ENCODE measurements at regions not wholly inside any gene's neighbourhood (a gene's known extent, or its start where the extent isn't known, plus 50 kb on each side); places are given as distances from the start of the nearest gene placed in this dataset.

GRCh38 chr5:110012145-110012544, 322.4 kb downstream of the MAN2A1 start:
- DNase-seq = no peak
- CTCF ChIA-PET = interaction anchor here (1.1 kb wide), 1 partner anchor 155 kb away, joined by 3 read pairs; no protein-coding TSS in a partner anchor
- Mint-ChIP-seq H3K27ac (no peak overlapping the region), H3K36me3 (ENCODE audit: low read depth) (peaks cover 2% of the 10 kb centered on the region), H3K4me3 (no peak overlapping the region), H3K9me3 (ENCODE audit: low read depth) (peaks cover 5% of the 10 kb centered on the region), H3K27me3 (peaks cover 2% of the 10 kb centered on the region), H3K4me1 (no peaks in the 10 kb centered on the region)
- POLR2A ChIA-PET = no interaction called here
- intact Hi-C loops (cut with DNase I, micrococcal nuclease) = no loop called here
- ATAC-seq = no peak

- no peak overlapping the region for H3K4me3 Mint-ChIP-seq
- H3K9me3 Mint-ChIP-seq (ENCODE audit: low read depth) = peaks cover 5% of the 10 kb centered on the region
- POLR2A ChIA-PET = no interaction called here
- no peak overlapping the region for H3K27ac Mint-ChIP-seq
- H3K27me3 Mint-ChIP-seq = peaks cover 2% of the 10 kb centered on the region
- no peak for DNase-seq
- H3K4me1 Mint-ChIP-seq = no peaks in the 10 kb centered on the region
- peaks cover 2% of the 10 kb centered on the region for H3K36me3 Mint-ChIP-seq (ENCODE audit: low read depth)
- intact Hi-C loops (cut with DNase I, micrococcal nuclease) = no loop called here
- ATAC-seq = no peak
- CTCF ChIA-PET = no interaction called here
Observed at GRCh38 chr5:110013017-110013416, 323.3 kb downstream of the MAN2A1 start.

- POLR2A ChIA-PET = no interaction called here
- DNase-seq = no peak
- no peaks in the 10 kb centered on the region for H3K4me1 Mint-ChIP-seq
- H3K27ac Mint-ChIP-seq = no peak overlapping the region
- CTCF ChIA-PET = no interaction called here
- H3K27me3 Mint-ChIP-seq = peaks cover 2% of the 10 kb centered on the region
- H3K36me3 Mint-ChIP-seq (ENCODE audit: low read depth) = peaks cover 2% of the 10 kb centered on the region
- no peak for ATAC-seq
- peaks cover 5% of the 10 kb centered on the region for H3K9me3 Mint-ChIP-seq (ENCODE audit: low read depth)
- H3K4me3 Mint-ChIP-seq = no peak overlapping the region
- intact Hi-C loops (cut with DNase I, micrococcal nuclease) = no loop called here
Observed at GRCh38 chr5:110017854-110018253, 328.1 kb downstream of the MAN2A1 start.

- H3K27ac Mint-ChIP-seq = no peak overlapping the region
- peaks cover 1% of the 10 kb centered on the region for H3K9me3 Mint-ChIP-seq (ENCODE audit: low read depth)
- DNase-seq (no peak), ATAC-seq (no peak)
- H3K4me1 Mint-ChIP-seq = no peaks in the 10 kb centered on the region
- H3K36me3 Mint-ChIP-seq (ENCODE audit: low read depth) = no peaks in the 10 kb centered on the region
- H3K27me3 Mint-ChIP-seq = no peaks in the 10 kb centered on the region
- intact Hi-C loops (cut with DNase I, micrococcal nuclease) = no loop called here
- ChIA-PET POLR2A (no interaction called here), CTCF (no interaction called here)
- H3K4me3 Mint-ChIP-seq = no peak overlapping the region
Observed at GRCh38 chr5:110018509-110018908, 328.8 kb downstream of the MAN2A1 start.

- no peak overlapping the region for H3K27ac Mint-ChIP-seq
- no peaks in the 10 kb centered on the region for H3K36me3 Mint-ChIP-seq (ENCODE audit: low read depth)
- H3K9me3 Mint-ChIP-seq (ENCODE audit: low read depth) = peaks cover 1% of the 10 kb centered on the region
- DNase-seq (no peak), ATAC-seq (no peak)
- ChIA-PET CTCF (no interaction called here), POLR2A (no interaction called here)
- intact Hi-C loops (cut with DNase I, micrococcal nuclease) = no loop called here
- no peaks in the 10 kb centered on the region for H3K27me3 Mint-ChIP-seq
- no peak overlapping the region for H3K4me3 Mint-ChIP-seq
- no peaks in the 10 kb centered on the region for H3K4me1 Mint-ChIP-seq
Observed at GRCh38 chr5:110019119-110019518, 329.4 kb downstream of the MAN2A1 start.

GRCh38 chr5:110019780-110020179, 330.1 kb downstream of the MAN2A1 start:
- POLR2A ChIA-PET = no interaction called here
- intact Hi-C loops (cut with DNase I, micrococcal nuclease) = no loop called here
- CTCF ChIA-PET = no interaction called here

GRCh38 chr5:110021251-110021650, 331.5 kb downstream of the MAN2A1 start:
- ChIA-PET POLR2A (no interaction called here), CTCF (no interaction called here)
- DNase-seq (no peak), ATAC-seq (no peak)
- H3K4me1 Mint-ChIP-seq = no peaks in the 10 kb centered on the region
- no peak overlapping the region for H3K27ac Mint-ChIP-seq
- no peaks in the 10 kb centered on the region for H3K27me3 Mint-ChIP-seq
- H3K9me3 Mint-ChIP-seq (ENCODE audit: low read depth) = peaks cover 1% of the 10 kb centered on the region
- H3K4me3 Mint-ChIP-seq = no peak overlapping the region
- intact Hi-C loops (cut with DNase I, micrococcal nuclease) = no loop called here
- H3K36me3 Mint-ChIP-seq (ENCODE audit: low read depth) = no peaks in the 10 kb centered on the region

More at GRCh38 chr5:110019780-110020179, 330.1 kb downstream of the MAN2A1 start:
- no peak for ATAC-seq
- no peaks in the 10 kb centered on the region for H3K4me1 Mint-ChIP-seq
- no peaks in the 10 kb centered on the region for H3K36me3 Mint-ChIP-seq (ENCODE audit: low read depth)
- peaks cover 1% of the 10 kb centered on the region for H3K9me3 Mint-ChIP-seq (ENCODE audit: low read depth)
- H3K27ac Mint-ChIP-seq = no peak overlapping the region
- no peaks in the 10 kb centered on the region for H3K27me3 Mint-ChIP-seq
- no peak for DNase-seq
- no peak overlapping the region for H3K4me3 Mint-ChIP-seq

GRCh38 chr5:110025160-110025559, 335.4 kb downstream of the MAN2A1 start:
- no peak overlapping the region for H3K4me3 Mint-ChIP-seq
- intact Hi-C loops (cut with DNase I, micrococcal nuclease) = no loop called here
- no peak for ATAC-seq
- ChIA-PET CTCF (interaction anchor here (1.1 kb wide), 1 partner anchor 20 kb away, joined by 3 read pairs; no protein-coding TSS in a partner anchor), POLR2A (no interaction called here)
- H3K27me3 Mint-ChIP-seq = no peaks in the 10 kb centered on the region
- no peaks in the 10 kb centered on the region for H3K36me3 Mint-ChIP-seq (ENCODE audit: low read depth)
- H3K9me3 Mint-ChIP-seq (ENCODE audit: low read depth) = peaks cover 5% of the 10 kb centered on the region
- H3K4me1 Mint-ChIP-seq = peaks cover 13% of the 10 kb centered on the region
- H3K27ac Mint-ChIP-seq = no peak overlapping the region
- DNase-seq = no peak

- DNase-seq = no peak
- intact Hi-C loops (cut with DNase I, micrococcal nuclease) = no loop called here
- peak; percentile 91 for ATAC-seq
- Mint-ChIP-seq H3K36me3 (ENCODE audit: low read depth) (no peaks in the 10 kb centered on the region), H3K27ac (peak overlapping the region; percentile 23), H3K4me3 (no peak overlapping the region), H3K9me3 (ENCODE audit: low read depth) (peaks cover 5% of the 10 kb centered on the region), H3K4me1 (peaks cover 23% of the 10 kb centered on the region), H3K27me3 (no peaks in the 10 kb centered on the region)
- POLR2A ChIA-PET = no interaction called here
- CTCF ChIA-PET = no interaction called here
Observed at GRCh38 chr5:110027527-110028322, 338.0 kb downstream of the MAN2A1 start.

GRCh38 chr5:110031402-110032140, 341.8 kb downstream of the MAN2A1 start:
- Mint-ChIP-seq H3K9me3 (ENCODE audit: low read depth) (peaks cover 3% of the 10 kb centered on the region), H3K36me3 (ENCODE audit: low read depth) (no peaks in the 10 kb centered on the region), H3K4me3 (no peak overlapping the region), H3K27ac (no peak overlapping the region), H3K4me1 (peaks cover 23% of the 10 kb centered on the region), H3K27me3 (no peaks in the 10 kb centered on the region)
- intact Hi-C loops (cut with DNase I, micrococcal nuclease) = no loop called here
- ChIA-PET CTCF (interaction anchor here (0.7 kb wide), 1 partner anchor 11 kb away, joined by 3 read pairs; no protein-coding TSS in a partner anchor), POLR2A (no interaction called here)
- no peak for ATAC-seq
- DNase-seq = peak; percentile 13

GRCh38 chr5:110032376-110032775, 342.6 kb downstream of the MAN2A1 start:
- intact Hi-C loops (cut with DNase I, micrococcal nuclease) = no loop called here
- DNase-seq (no peak), ATAC-seq (no peak)
- CTCF ChIA-PET = no interaction called here
- Mint-ChIP-seq H3K36me3 (ENCODE audit: low read depth) (no peaks in the 10 kb centered on the region), H3K27ac (no peak overlapping the region), H3K9me3 (ENCODE audit: low read depth) (no peaks in the 10 kb centered on the region), H3K4me3 (no peak overlapping the region), H3K4me1 (peaks cover 23% of the 10 kb centered on the region), H3K27me3 (no peaks in the 10 kb centered on the region)
- POLR2A ChIA-PET = no interaction called here

GRCh38 chr5:110034056-110034600, 344.4 kb downstream of the MAN2A1 start:
- Mint-ChIP-seq H3K27ac (no peak overlapping the region), H3K27me3 (no peaks in the 10 kb centered on the region), H3K9me3 (ENCODE audit: low read depth) (peaks cover 2% of the 10 kb centered on the region), H3K36me3 (ENCODE audit: low read depth) (no peaks in the 10 kb centered on the region), H3K4me3 (no peak overlapping the region), H3K4me1 (peaks cover 12% of the 10 kb centered on the region)
- CTCF ChIA-PET = interaction anchor here (2.0 kb wide), 1 partner anchor 20 kb away, joined by 5 read pairs; no protein-coding TSS in a partner anchor
- POLR2A ChIA-PET = interaction anchor here (0.6 kb wide), 1 partner anchor 38 kb away, joined by 3 read pairs; no protein-coding TSS in a partner anchor
- intact Hi-C loops (cut with DNase I, micrococcal nuclease) = no loop called here
- ATAC-seq (no peak), DNase-seq (no peak)

Data from activated CD4-positive, alpha-beta T cell treated with anti-CD3 and anti-CD28 coated beads for 36 hours (primary cell).